RWPE2 (cell line): ENCODE measurements at regions not wholly inside any gene's neighbourhood (a gene's known extent, or its start where the extent isn't known, plus 50 kb on each side); places are given as distances from the start of the nearest gene placed in this dataset.
A peak's percentile ranks its signal among the peaks of the same experiment; 100 is the strongest.
"Not testable (repeated sequence)": the region's sequence is repeated elsewhere in the genome, so short reads cannot be mapped to it uniquely, and the experiment has no call there.

ENCODE experiments used
- ATAC-seq: fragments of 200-7000 bp; cut with Tn5 transposase; 3 replicates; pipeline ENCODE4 v1.9.1; 2021; ENCODE audit warnings: low read depth
- DNase-seq: peaks from one replicate; pipeline ENCODE4 v3.0.0-alpha.2; 2020; ENCODE audit warnings: low spot score
- H3K27ac ChIP-seq: fragments of 450-650 bp; 2 replicates; pipeline ENCODE4 v1.5.1; 2017; ENCODE audit warnings: mild to moderate bottlenecking; ENCODE audit not compliant: poor library complexity, severe bottlenecking
- H3K27me3 ChIP-seq: fragments of 250-450 bp; sonication (Bioruptor Pico); 2 replicates; pipeline ENCODE4 v1.5.1; 2021; ENCODE audit warnings: mild to moderate bottlenecking, moderate library complexity; ENCODE audit not compliant: insufficient read depth, poor library complexity, severe bottlenecking
- H3K36me3 ChIP-seq: fragments of 250-450 bp; sonication (Bioruptor Pico); 2 replicates; pipeline ENCODE4 v1.5.1; 2020; ENCODE audit warnings: low read depth, mild to moderate bottlenecking, moderate library complexity
- H3K4me1 ChIP-seq: fragments of 250-450 bp; sonication (Bioruptor Pico); 2 replicates; pipeline ENCODE4 v1.5.1; 2021; ENCODE audit warnings: mild to moderate bottlenecking, moderate library complexity; ENCODE audit not compliant: insufficient read depth, poor library complexity, severe bottlenecking
- H3K4me3 ChIP-seq: fragments of 250-450 bp; sonication (Bioruptor Pico); 2 replicates; pipeline ENCODE4 v1.5.1; 2021; ENCODE audit warnings: mild to moderate bottlenecking, moderate library complexity; ENCODE audit not compliant: severe bottlenecking
- H3K9me3 ChIP-seq: fragments of 250-450 bp; sonication (Bioruptor Pico); 2 replicates; pipeline ENCODE4 v1.5.1; 2021; ENCODE audit warnings: mild to moderate bottlenecking, moderate library complexity; ENCODE audit not compliant: severe bottlenecking
- CTCF ChIP-seq: fragments of 450-650 bp; IDR thresholded peaks from one replicate; pipeline ENCODE4 v1.5.1; 2017; ENCODE audit warnings: mild to moderate bottlenecking, moderate library complexity; ENCODE audit not compliant: poor library complexity, severe bottlenecking

- no peaks in the 10 kb centered on the region for H3K4me1 ChIP-seq
- no peaks in the 10 kb centered on the region for H3K9me3 ChIP-seq
- H3K36me3 ChIP-seq = no peaks in the 10 kb centered on the region
- no peaks in the 10 kb centered on the region for H3K27me3 ChIP-seq
- no peak overlapping the region for H3K4me3 ChIP-seq
- no peak overlapping the region for H3K27ac ChIP-seq
- no peak for DNase-seq
- TF ChIP-seq CTCF = no peak
- no peak for ATAC-seq
These were observed 174.2 kb downstream of the MCHR2 start for GRCh38 chr6:99819853-99820252.

- no peaks in the 10 kb centered on the region for H3K4me1 ChIP-seq
- no peaks in the 10 kb centered on the region for H3K9me3 ChIP-seq
- DNase-seq (no peak), ATAC-seq (peak; percentile 39; the same call in 2 of the 3 replicates)
- H3K36me3 ChIP-seq = no peaks in the 10 kb centered on the region
- no peaks in the 10 kb centered on the region for H3K27me3 ChIP-seq
- H3K4me3 ChIP-seq = no peak overlapping the region
- TF ChIP-seq CTCF = no peak
- no peak overlapping the region for H3K27ac ChIP-seq
These were observed 172.9 kb downstream of the MCHR2 start for GRCh38 chr6:99821164-99821563.

- ATAC-seq = peak; percentile 96
- H3K27ac ChIP-seq = peak overlapping the region; percentile 26
- H3K36me3 ChIP-seq = no peaks in the 10 kb centered on the region
- H3K9me3 ChIP-seq = no peaks in the 10 kb centered on the region
- no peak for DNase-seq
- H3K27me3 ChIP-seq = no peaks in the 10 kb centered on the region
- H3K4me1 ChIP-seq = no peaks in the 10 kb centered on the region
- peak; percentile 90 for TF ChIP-seq CTCF
- H3K4me3 ChIP-seq = peak overlapping the region; percentile 29
These were observed 171.1 kb downstream of the MCHR2 start for GRCh38 chr6:99822741-99823512.

- ATAC-seq = peak; percentile 10; the same call in 2 of the 3 replicates
- not testable (repeated sequence) for H3K27me3 ChIP-seq, H3K9me3 ChIP-seq, H3K36me3 ChIP-seq, DNase-seq, H3K4me1 ChIP-seq
- Histone ChIP-seq H3K27ac (peak overlapping the region; percentile 26), H3K4me3 (peak overlapping the region; percentile 29)
These were observed 170.3 kb downstream of the MCHR2 start for GRCh38 chr6:99823513-99824235.

- peaks cover 15% of the 10 kb centered on the region for H3K4me1 ChIP-seq
- no peak overlapping the region for H3K4me3 ChIP-seq
- H3K36me3 ChIP-seq = no peaks in the 10 kb centered on the region
These were observed 161.0 kb downstream of the MCHR2 start for GRCh38 chr6:99833034-99833433.

More at GRCh38 chr6:99833034-99833433, 161.0 kb downstream of the MCHR2 start:
- no peaks in the 10 kb centered on the region for H3K27me3 ChIP-seq
- H3K9me3 ChIP-seq = no peaks in the 10 kb centered on the region
- TF ChIP-seq CTCF = no peak
- DNase-seq (no peak), ATAC-seq (no peak)
- no peak overlapping the region for H3K27ac ChIP-seq
